MM.1S (cell line): ENCODE measurements at regions not wholly inside any gene's neighbourhood (a gene's known extent, or its start where the extent isn't known, plus 50 kb on each side); places are given as distances from the start of the nearest gene placed in this dataset.

Source experiments
- DNase-seq: peaks from one replicate; pipeline ENCODE4 v3.0.0-alpha.2; 2015
- H2AFZ ChIP-seq: fragments of 300-600 bp; sonication (generic); 2 replicates; pipeline ENCODE4 v1.6.0; 2016; ENCODE audit warnings: antibody characterized with exemption, low read length
- H3F3A ChIP-seq: fragments of 300-600 bp; sonication (generic); 2 replicates; pipeline ENCODE4 v1.6.1; 2016; ENCODE audit warnings: mild to moderate bottlenecking, antibody characterized with exemption, low read length, moderate library complexity, mixed read lengths; ENCODE audit not compliant: insufficient read depth
- H3K27ac ChIP-seq: fragments of 300-600 bp; sonication (generic); 2 replicates; pipeline ENCODE4 v1.5.1; 2016; ENCODE audit warnings: mild to moderate bottlenecking, low read length
- H3K27me3 ChIP-seq: fragments of 300-600 bp; sonication (generic); replicated peaks from 2 replicates; pipeline ENCODE4 v1.6.0; 2016; ENCODE audit warnings: low read length; ENCODE audit not compliant: insufficient read depth
- H3K36me3 ChIP-seq: fragments of 300-600 bp; sonication (generic); replicated peaks from 2 replicates; pipeline ENCODE4 v1.6.1; 2016; ENCODE audit warnings: mild to moderate bottlenecking, low read length, mixed read lengths; ENCODE audit not compliant: insufficient read depth
- H3K4me1 ChIP-seq: fragments of 300-600 bp; sonication (generic); 2 replicates; pipeline ENCODE4 v1.6.1; 2016; ENCODE audit warnings: low read length, mixed read lengths
- H3K4me2 ChIP-seq: fragments of 300-600 bp; sonication (generic); 2 replicates; pipeline ENCODE4 v1.6.0; 2016; ENCODE audit warnings: low read depth, low read length
- H3K4me3 ChIP-seq: fragments of 300-600 bp; sonication (generic); 2 replicates; pipeline ENCODE4 v1.5.1; 2016; ENCODE audit warnings: low read length, mixed read lengths
- H3K79me2 ChIP-seq: fragments of 300-600 bp; sonication (generic); 2 replicates; pipeline ENCODE4 v1.6.1; 2016; ENCODE audit warnings: mixed run types, low read length, mixed read lengths
- H3K9ac ChIP-seq: fragments of 300-600 bp; sonication (generic); 2 replicates; pipeline ENCODE4 v1.6.1; 2016; ENCODE audit warnings: low read length, mixed read lengths
- H3K9me2 ChIP-seq: fragments of 300-600 bp; sonication (generic); replicated peaks from 2 replicates; pipeline ENCODE4 v1.6.1; 2016; ENCODE audit warnings: mild to moderate bottlenecking, low read length, mixed read lengths; ENCODE audit not compliant: insufficient read depth
- H3K9me3 ChIP-seq: fragments of 300-600 bp; sonication (generic); replicated peaks from 2 replicates; pipeline ENCODE4 v1.6.1; 2016; ENCODE audit warnings: mild to moderate bottlenecking, low read length, mixed read lengths; ENCODE audit not compliant: insufficient read depth
- H4K20me1 ChIP-seq: fragments of 300-600 bp; sonication (generic); 2 replicates; pipeline ENCODE4 v1.6.1; 2016; ENCODE audit warnings: mild to moderate bottlenecking, low read length, moderate library complexity, mixed read lengths; ENCODE audit not compliant: insufficient read depth
- CTCF ChIP-seq: fragments of 300-600 bp; sonication (generic); IDR thresholded peaks from 2 replicates; pipeline ENCODE4 v1.5.1; 2016; ENCODE audit warnings: antibody characterized with exemption, low read length, mixed read lengths
- EZH2 ChIP-seq: fragments of 300-600 bp; sonication (generic); optimal IDR thresholded peaks from 2 replicates; pipeline ENCODE3; 2017; ENCODE audit warnings: low read depth, mild to moderate bottlenecking, antibody characterized with exemption, low read length, mixed read lengths
- EZH2phosphoT487 ChIP-seq: fragments of 300-600 bp; sonication (generic); IDR thresholded peaks from 2 replicates; pipeline ENCODE4 v1.6.1; 2018; ENCODE audit warnings: antibody characterized with exemption, low read length

DNA sequence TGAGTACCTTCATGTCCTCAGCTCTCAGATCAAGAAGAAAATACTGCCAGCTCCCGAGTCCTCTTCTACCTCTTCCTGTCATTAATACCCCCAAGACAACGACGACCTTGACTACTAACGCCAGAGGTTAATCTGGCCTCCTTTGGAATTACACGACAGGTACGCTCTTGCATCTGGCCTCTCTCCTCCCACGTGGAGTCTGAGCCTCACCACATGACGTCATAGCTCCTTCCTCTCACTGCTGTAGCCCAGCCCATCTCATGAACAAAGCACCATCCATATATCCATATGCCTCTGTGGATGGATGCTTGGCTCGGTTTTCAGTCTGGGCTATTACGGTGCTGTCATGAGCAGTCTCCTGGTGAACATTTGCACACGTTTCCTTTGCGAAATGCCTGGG, 110.2 kb upstream of the TNRC6C start:
- Histone ChIP-seq H2AFZ (no peak overlapping the region), H3K4me3 (no peak overlapping the region), H3K4me2 (no peak overlapping the region), H3K27ac (no peak overlapping the region), H3K27me3 (peaks cover 28% of the 10 kb centered on the region; the same call in 1 of the 2 replicates), H3K36me3 (no peaks in the 10 kb centered on the region), H4K20me1 (no peaks in the 10 kb centered on the region), H3K9ac (no peak overlapping the region), H3K79me2 (no peaks in the 10 kb centered on the region), H3F3A (peaks cover 5% of the 10 kb centered on the region; the same call in 1 of the 2 replicates), H3K4me1 (peaks cover 24% of the 10 kb centered on the region), H3K9me2 (no peaks in the 10 kb centered on the region), H3K9me3 (no peaks in the 10 kb centered on the region)
- TF ChIP-seq EZH2 (no peak), CTCF (no peak), EZH2phosphoT487 (no peak)
- DNase-seq = no peak

GRCh38 chr17:77849239-77849638, 109.3 kb upstream of the TNRC6C start:
- H3K9ac ChIP-seq = no peak overlapping the region
- no peaks in the 10 kb centered on the region for H3K36me3 ChIP-seq
- TF ChIP-seq EZH2phosphoT487 (no peak), EZH2 (no peak), CTCF (no peak)
- no peaks in the 10 kb centered on the region for H3K79me2 ChIP-seq
- no peak overlapping the region for H2AFZ ChIP-seq
- no peak overlapping the region for H3K27ac ChIP-seq
- no peaks in the 10 kb centered on the region for H3F3A ChIP-seq
- H3K4me3 ChIP-seq = no peak overlapping the region
- H3K27me3 ChIP-seq = peaks cover 33% of the 10 kb centered on the region; the same call in 1 of the 2 replicates
- no peak for DNase-seq
- H3K4me2 ChIP-seq = no peak overlapping the region
- no peaks in the 10 kb centered on the region for H3K9me2 ChIP-seq
- no peaks in the 10 kb centered on the region for H4K20me1 ChIP-seq
- H3K9me3 ChIP-seq = no peaks in the 10 kb centered on the region
- peaks cover 18% of the 10 kb centered on the region for H3K4me1 ChIP-seq

- Histone ChIP-seq H3K36me3 (no peaks in the 10 kb centered on the region), H3K4me3 (no peak overlapping the region), H2AFZ (no peak overlapping the region), H3K9me3 (no peaks in the 10 kb centered on the region), H3K4me1 (peaks cover 7% of the 10 kb centered on the region), H3K9me2 (no peaks in the 10 kb centered on the region), H3K4me2 (no peak overlapping the region), H3K27ac (no peak overlapping the region), H3K79me2 (no peaks in the 10 kb centered on the region), H3K9ac (no peak overlapping the region), H3K27me3 (peaks cover 52% of the 10 kb centered on the region), H4K20me1 (no peaks in the 10 kb centered on the region), H3F3A (no peaks in the 10 kb centered on the region)
- DNase-seq = no peak
- TF ChIP-seq EZH2 = no peak
- TF ChIP-seq EZH2phosphoT487 = no peak
Measured at GRCh38 chr17:77851921-77852320, 106.6 kb upstream of the TNRC6C start.

- TF ChIP-seq EZH2phosphoT487 (no peak), EZH2 (no peak), CTCF (no peak)
- no peak overlapping the region for H3K4me3 ChIP-seq
- DNase-seq = no peak
- no peaks in the 10 kb centered on the region for H3K79me2 ChIP-seq
- no peak overlapping the region for H3K9ac ChIP-seq
- H3K27ac ChIP-seq = no peak overlapping the region
- no peaks in the 10 kb centered on the region for H3K9me3 ChIP-seq
- H3K4me2 ChIP-seq = no peak overlapping the region
- no peaks in the 10 kb centered on the region for H3K9me2 ChIP-seq
- peaks cover 60% of the 10 kb centered on the region for H3K27me3 ChIP-seq
- no peaks in the 10 kb centered on the region for H4K20me1 ChIP-seq
- no peaks in the 10 kb centered on the region for H3F3A ChIP-seq
- no peaks in the 10 kb centered on the region for H3K36me3 ChIP-seq
- H3K4me1 ChIP-seq = peaks cover 5% of the 10 kb centered on the region; the same call in 1 of the 2 replicates
- H2AFZ ChIP-seq = no peak overlapping the region
Measured at GRCh38 chr17:77852731-77853130, 105.8 kb upstream of the TNRC6C start.
